Stimulated activated CD8-positive, alpha-beta memory T cell treated with anti-CD3 and anti-CD28 coated beads, Interleukin-4, amount 100 ng/mL, for 48 hours (primary cell): ENCODE measurements at regions not wholly inside any gene's neighbourhood (a gene's known extent, or its start where the extent isn't known, plus 50 kb on each side); places are given as distances from the start of the nearest gene placed in this dataset.

ENCODE experiments used
- DNase-seq: peaks from one replicate; pipeline ENCODE4 v3.0.0-alpha.2; 2020

DNA sequence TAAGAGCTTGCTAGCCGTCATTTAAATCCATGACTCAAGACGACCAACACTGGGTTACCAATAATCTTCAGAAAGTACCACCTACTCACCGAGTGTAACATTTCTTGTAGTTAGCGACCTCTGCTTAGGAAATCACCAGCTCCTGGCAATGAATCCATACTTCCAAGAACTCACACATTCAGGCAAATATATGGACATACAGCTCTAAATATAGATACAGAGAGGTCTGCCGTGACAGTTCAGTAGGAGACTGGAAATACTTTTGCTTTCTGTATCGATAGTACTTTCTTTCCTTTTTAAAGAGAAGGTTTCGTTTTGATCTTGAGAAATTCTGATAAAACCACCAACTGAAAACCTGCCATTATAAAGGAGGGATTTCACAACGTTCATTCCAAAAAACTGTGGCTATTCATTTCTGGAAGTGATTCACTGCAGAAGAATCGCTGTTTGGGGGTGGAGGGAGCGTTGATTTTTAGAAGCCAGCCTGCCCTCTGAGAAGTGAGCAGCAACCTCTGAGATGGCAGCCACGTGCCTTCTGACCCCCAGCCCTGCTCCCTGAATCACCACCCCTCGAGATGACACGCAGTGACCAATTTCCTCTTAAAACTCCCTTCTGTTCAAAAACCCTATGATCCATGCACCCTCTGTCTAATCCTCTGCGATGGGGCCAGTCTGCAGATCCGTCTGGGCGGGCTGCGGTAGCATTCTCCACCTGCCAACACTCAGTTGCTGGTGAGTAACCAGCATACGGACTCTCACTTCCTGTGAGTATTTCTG lies 179.0 kb upstream of the KLF14 start:
- peak; percentile 85 for DNase-seq

DNA sequence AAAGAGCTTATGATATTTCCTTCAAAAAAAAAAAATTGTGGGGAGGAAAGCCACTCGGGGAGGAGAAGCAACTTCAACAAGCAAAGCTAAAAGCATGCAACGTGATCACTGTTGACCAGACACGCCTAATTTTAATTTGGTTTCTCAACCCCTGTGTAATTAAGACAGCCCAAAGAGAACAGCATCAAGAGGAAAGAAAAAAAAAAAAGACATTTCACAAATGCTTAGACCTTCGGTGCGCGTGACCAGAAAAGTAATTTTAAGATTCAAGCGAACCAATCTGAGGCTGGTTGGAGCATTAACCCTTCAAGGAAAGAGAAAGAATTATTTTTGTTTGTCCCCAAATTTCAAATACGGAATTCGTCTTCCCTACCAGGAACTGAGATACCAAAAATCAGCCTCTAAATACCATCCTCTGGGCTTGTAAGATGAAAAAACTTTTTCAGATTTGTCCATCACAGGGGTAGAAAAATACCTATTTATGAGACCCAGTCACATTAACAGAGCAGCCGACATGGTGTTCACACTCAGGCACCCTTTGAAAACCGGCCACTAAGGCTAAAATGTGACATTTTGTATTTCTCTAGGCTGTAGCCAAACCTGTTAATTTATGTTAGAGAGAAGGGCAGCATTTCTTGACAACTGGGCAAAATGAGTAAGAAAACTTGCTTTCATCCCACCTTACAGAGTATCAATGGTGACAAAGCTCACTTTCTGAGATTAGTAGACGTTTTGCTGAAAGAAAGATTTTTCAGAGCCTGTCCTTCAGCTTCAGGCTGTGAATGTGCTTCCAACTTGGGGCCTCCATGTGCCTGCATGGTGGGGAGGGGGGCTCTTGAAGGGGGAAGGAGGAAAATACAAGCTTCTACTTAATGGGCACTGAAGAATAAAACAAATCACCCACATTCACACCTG lies 179.9 kb upstream of the KLF14 start:
- DNase-seq: peak; percentile 29

DNA sequence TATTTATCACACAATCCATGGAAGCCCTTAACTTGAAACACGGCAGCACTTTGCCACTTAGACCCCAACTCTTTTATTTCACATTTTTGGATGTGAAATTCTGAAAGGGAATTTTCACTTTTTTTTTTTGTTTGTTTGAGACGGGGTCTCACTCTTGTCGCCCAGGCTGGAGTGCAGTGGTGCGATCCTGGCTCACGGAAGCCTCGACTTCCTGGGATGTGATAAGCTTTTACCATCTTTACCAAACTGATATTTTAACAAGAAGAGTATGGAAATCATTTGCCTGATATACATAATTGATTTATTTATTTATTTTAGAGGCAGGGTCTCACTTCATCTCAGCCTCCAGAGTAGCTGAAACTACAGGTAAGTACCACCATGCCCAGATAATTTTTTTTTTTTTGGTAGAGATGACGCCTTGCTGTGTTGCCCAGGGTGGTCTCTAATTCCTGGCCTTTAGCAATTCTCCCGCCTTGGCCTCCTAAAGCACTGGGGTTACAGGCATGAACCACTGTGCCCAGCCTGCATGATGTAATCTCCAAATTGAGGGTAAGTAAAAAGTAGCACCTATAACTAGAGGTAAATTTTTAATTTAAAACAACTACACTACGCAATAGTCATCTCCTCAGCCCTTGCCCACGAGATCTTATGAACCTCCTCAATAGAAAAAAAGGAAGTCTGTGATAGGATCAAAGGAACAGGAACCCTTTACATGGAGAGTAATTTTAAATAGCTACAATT lies 180.7 kb upstream of the KLF14 start:
- peak; percentile 25 for DNase-seq

DNA sequence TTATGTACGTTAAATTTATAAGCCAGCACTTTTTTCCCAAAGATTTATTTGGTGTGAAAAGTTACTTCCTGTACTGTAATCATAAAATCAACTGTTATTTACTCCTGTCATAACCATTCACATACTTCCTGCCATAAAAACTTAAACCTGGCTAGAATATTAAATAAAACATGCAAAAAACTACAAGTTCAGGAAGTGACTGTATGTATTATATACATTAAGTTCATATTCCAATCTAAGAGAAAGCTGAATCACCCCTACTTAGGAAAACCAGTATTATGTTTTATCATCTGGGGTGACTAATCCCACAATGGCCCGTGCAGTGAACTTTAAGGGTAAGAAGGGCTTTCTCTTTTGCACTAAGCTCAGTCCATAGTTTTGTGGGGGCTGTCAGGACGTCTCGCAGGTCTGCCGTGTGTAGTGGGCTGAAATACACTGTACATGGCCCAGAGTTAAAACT lies 183.7 kb upstream of the KLF14 start:
- peak; percentile 54 for DNase-seq

DNA sequence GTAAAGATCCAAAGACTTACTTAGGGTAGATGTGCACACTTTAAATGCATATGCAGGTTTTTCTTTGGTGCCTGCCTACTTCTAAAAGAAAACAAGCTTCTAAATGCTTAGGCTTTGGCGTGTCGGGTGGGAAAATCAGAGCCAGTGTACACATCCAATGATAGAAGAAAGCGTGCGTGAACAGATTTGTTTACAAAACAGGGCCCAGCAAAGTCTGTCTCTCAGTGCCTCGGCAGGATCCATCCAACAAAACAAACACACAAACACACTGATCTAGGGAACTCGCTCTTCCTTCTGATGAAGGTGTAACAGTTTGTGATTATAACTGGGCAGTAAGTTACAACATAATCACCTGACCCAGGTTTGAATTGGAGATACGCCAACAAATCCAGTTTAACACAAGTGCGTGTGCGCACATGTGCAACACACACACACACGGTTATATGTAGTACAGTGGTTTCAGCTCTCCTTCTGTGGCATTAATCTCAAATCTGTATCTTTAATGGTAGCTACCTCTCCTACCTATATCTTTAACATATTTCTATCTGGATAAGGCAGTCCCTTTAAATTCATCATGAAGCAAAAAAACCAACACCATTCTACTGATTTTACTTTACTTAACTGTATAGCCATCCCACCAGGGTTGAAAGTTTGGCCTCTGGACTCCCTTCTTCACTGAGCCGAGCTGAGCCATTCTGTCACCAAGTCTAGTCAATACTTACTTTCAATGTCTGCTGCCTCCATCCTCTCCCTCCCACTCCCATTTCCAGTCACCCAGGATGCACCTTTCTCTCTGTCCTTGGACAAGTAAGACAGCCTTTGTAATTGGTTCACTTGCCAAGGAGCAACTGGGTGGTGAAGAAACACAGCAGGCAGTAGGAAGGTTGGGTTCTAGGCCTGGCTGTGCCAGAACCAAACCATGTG lies 184.4 kb upstream of the KLF14 start:
- peak; percentile 48 for DNase-seq

DNA sequence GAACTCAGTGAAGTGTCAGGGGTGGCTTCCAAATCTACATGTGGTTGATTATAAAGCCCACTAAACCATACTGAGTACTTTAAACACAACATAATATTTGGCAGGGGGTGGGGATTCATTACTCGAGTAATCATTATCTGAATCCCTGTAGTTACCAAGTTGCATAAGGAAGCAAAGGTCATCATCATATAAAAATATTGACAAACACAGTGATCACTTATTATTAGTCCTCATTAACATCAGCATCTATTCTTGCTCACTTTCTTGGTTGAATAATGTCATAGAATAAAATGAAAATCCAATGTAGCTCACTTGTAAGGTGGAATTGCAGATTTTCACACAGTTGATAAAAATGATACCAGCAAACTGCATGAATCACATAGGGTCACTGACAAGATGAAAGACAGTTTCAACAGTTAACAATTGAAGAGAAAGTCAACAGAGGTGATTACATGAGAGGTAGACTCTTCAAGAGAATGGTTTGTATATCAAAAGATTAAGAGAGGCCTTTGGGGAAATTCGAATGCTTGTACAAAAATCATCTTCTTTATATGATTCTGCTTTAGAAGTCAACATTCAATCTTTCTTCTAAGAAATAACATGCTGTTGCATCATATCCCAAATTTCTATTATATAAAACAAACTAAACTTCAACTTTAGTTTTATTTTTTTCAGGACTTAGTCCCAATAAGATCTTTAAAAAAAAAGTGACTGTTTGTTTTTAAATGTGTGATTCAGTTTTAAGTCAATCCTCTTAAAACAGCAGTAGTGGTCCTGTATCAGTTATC lies 185.5 kb upstream of the KLF14 start:
- no peak for DNase-seq

DNA sequence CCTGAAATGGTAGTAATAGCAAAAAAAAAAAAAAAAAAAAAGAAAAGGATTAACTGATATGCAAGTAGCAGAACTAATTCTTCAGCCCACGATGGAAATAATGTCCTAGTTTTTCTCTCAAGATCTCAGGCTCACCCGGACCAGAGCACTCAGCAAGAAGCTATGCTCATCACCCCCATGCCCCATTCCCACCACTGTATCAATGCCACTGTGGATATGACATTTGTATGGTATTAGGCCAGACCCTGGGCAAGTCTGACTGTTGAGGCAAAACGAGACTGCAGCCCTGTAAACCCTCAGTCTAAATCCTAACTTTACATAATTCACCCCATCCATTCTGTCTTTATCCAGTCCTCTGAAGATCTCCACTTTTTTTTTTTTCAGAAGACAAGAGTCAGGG lies 186.1 kb upstream of the KLF14 start:
- DNase-seq: peak; percentile 25

DNA sequence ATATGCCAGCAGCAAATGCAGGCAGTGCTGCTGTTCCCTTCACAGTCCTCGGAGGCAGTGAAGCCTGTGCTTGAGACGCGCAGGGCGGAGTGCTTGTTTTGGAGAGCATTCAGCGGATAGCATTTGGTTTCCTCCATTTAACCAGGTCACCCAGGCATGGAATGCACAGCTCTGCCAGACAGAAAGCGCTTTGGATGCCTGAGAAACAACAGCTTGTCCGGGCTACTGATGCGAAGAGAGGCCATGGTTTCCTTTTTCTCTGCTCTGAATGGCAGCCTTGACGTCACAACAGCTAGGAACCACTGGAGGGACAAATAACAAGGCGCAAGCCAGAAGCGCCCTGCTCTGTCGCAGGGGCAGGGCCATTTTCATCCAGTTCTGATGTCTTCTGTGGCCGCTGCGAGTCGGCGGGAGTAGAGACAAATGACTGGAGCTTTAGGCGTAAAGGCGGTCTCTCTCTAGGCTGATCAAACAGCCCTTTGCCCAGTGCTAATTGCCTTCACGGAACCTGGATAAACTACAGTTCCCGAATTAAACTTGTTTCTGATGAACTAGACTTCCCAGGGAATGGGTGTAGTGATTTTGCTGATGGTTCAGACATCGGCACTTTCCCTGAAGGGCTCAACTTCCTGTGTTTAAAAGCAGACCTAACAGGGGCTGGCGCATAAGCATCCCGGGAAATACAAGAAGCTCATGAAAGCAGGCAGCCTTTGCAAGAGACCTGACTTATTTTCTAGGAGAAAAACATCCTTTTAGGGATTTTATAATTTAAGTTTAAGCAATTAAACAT lies 187.6 kb upstream of the KLF14 start:
- peak; percentile 34 for DNase-seq

DNA sequence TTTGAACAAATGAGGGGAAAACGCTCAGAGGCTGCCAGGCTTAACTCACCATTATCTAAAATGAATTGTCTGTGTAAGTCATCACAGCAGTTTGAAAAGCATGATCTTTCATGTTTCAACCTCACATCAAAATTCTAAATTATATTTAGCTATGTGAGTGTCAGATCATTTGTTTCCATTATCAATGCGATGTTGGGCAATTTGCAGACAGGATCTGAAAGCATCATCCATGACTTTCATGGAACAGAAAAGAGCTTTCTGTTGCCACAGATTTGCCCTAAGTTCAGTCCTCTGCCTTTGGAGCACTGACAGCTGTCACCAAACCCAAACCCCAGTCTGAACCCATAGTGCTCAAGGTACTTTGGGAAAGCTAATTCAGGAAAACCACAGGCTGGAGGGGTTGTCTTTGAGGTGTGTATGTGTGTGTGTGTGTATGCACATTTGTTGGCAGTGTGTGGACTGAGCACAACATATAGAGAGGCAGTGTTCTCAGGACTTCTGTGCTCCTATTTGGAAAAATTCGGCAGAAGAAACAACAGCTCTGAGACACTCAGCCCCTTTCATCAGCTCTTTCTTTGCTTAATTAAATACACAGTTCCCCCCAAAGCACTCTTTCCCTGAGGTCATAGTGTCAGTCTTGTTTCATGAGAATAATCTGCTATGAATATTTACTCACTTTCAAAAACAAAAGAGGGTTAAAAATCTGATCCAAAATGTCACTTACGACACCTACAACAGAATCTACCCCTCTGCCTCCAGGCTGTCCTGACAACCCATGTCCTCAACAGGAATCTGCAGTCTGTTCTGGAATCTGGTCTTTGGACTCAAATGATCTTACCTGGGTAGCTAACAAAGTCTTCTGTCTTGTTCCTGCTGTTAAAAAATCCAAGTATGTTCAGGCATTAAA lies 188.5 kb upstream of the KLF14 start:
- DNase-seq: no peak

DNA sequence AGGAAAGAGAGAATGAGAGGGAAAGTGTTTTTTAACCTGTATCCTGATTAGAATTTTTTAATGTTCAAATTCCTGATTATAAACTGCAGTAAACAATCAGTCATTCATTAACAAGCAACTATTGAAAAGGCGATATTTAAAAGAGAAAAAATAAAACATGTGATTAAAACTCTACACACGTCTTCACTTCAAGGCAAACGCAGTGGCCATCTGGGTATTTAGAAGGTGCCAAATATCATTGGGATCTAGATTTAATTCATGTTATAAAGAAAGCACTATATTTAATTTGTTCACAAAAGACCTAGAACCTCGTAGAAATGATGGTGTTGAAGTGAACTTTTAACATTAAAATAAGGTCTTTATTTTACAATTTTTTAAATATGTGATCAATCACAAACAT lies 189.4 kb upstream of the KLF14 start:
- no peak for DNase-seq

DNA sequence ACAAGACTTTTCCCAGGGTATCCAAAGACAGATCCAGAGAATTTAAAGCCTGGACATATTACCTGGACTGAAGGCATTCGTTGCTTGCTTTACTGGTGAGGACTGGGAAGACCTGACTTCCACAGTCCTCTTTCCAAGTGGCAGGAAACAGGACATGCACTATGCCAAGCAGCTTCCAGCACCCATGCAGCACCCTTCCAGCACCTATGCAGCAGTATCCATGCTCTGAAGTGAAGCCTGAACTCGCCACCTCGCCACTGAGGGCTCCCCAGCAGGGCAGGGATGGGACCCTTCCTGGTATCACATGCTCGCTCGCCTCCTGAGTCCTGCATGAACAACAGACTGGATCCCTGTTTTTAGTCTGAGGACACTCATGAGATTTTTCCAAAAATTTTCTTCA lies 189.9 kb upstream of the KLF14 start:
- DNase-seq: no peak

DNA sequence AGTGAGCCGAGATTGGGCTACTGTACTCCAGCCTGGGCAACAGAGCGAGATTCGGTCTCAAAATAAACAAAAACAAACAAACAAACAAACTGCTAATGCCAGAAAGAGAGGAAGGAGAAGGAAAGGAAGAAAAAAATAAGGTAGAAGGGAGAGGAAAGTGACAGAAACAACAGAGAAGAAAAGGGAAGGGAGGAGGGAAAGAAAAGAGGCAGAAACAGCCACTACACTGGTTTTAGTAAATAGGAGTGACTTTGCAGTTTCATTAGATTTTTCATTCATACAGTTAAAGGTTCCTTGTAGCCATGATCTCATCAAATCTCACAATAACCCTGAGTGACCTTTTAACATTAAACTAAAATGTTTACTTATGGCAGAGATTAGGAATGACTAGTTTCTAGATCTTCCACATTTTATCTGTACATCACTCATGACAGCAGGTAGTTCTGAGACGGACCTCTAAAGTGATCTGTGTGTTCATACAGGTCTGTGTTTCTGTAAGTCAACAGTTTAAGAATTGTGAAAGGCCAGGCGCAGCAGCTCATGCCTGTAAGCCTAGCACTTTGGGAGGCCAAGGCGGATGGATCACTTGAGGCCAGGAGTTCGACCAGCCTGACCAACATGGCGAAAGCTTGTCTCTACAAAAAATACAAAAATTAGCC lies 191.3 kb upstream of the KLF14 start:
- DNase-seq: no peak

DNA sequence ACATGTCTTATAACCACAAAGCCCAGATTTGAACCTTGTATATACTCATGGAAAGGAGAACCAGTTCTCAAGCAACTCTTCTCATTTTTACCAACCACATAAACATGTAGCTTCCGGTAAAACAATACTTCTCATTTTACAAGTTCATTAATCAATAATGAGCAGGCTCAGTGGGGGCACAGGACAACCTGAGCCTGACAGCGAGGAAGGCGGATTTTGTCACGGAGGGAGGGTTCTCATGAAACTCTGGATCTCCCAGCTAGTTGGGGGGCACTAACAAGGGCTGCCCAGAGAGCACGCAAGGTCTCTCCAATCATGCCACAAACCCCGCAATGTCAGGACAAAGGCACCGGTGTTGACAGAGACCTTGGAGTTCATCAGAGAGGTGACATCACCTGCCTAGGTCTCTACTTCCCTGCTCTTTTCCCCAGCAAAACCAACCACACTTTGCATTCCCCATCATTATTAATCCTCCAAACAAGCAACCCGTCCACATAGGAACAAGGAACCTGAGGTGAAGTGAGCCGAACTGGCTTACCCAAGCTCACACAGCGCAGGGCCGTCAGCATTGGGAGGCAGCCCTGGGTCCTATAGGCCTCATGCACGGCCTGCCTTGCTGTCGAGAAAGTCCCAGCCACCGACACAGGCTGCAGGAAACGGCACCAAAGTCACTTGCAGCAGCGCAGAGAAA lies 192.1 kb upstream of the KLF14 start:
- no peak for DNase-seq

DNA sequence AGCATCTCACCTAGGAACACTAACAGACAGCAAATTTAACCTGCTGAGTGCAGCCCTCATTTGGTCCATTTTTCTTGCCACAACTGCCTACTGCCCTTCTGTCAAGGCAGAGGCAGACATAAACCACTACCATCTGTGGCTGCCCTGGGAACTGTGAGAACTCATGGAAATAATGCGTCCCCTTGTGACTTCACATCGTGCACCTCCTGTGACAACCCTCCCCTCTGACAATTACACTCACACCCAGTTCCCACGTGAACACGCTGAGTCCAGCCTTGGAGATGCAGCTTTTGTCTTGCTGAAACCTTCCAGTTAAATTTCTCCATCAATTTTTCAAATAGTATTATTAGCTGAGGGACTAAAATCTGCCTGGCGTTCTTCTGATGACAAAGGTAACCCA lies 193.1 kb upstream of the KLF14 start:
- DNase-seq: no peak

DNA sequence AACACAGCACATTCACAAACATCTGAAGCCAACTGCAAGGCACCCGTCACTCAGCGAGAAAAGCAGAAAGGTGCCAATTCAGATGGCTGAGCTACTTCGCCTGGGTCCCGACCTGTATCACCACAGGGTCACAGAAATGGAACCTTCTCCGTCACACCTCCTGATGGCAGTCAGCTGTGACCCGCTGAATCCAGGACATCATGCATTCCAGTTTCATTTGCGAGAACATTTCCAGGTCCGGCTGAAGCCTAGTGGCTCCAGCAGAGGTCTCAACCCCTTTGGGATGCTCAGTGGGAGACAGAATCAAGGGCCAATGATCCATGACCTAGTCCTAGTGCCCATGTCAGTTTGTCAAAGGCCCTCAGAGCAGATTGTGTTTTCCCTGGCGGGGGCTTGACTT lies 193.6 kb upstream of the KLF14 start:
- DNase-seq: no peak

DNA sequence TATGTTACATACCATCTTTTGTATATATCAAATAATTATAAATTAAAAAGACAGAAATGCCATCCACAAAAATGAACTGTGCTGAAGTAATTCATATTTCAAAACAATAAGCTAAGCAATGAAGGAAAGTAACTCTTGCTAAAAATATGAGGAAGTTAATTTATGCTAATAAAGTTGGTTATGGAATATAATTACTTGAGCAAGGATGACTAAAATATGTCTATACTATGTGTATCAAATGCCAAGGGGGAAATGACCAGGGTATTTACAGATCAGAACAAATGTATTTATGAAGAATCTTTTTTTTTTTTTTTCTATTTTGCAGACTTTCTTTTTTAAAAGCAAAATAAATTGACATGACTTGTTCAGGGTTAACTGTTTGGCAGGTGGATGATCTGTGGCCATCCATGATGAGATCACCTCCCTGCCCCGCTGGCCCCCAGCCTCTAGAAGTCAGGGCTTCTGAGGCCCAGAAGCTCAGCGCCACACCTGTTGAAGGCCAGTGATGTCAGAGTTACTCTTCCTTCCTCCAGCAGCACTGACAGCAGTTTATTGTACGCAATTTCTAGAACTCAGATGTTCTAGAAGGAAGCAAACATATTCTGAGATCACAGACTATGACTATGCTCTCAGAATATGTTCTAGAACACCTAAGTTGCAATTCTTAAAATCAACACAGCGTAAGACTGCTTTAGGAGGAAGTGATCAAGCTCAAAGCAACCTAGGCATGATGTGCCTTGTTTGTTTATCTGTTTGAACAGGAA lies 196.1 kb upstream of the KLF14 start:
- DNase-seq: peak; percentile 38

DNA sequence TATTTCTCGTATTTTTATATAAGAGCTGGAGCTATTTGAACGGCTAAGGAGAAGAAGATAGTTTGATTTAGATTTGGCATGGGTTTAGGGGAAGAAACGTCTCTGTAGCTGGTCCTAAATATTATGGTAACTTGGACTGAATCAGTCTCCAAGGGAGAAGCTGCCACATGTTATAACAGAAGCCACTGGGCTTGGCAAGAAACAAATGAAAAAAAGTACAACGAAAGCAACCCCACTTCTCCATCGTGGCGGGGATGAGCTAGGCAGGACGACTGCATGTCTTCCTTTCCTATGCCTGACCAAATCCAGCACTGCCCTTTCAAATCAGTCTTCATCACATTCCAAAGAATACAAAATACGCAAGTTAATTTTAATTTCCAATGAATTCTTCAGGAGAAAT lies 196.7 kb upstream of the KLF14 start:
- no peak for DNase-seq
